SK-N-MC (cell line): ENCODE measurements at regions not wholly inside any gene's neighbourhood (a gene's known extent, or its start where the extent isn't known, plus 50 kb on each side); places are given as distances from the start of the nearest gene placed in this dataset.
"Not testable (repeated sequence)": the region's sequence is repeated elsewhere in the genome, so short reads cannot be mapped to it uniquely, and the experiment has no call there.

Experiments
- DNase-seq: peaks from one replicate; pipeline ENCODE4 v3.0.0-alpha.2; 2011; ENCODE audit warnings: low read depth, low spot score
- H3K27ac ChIP-seq: fragments of 200-600 bp; sonication (generic); 2 replicates; pipeline ENCODE4 v1.5.1; 2016; ENCODE audit warnings: mixed run types
- H3K36me3 ChIP-seq: fragments of 200-600 bp; sonication (generic); 2 replicates; pipeline ENCODE4 v1.6.1; 2017; ENCODE audit warnings: antibody characterized with exemption, low read length, mixed read lengths; ENCODE audit not compliant: insufficient read depth
- H3K4me3 ChIP-seq: fragments of 200-600 bp; sonication (generic); 2 replicates; pipeline ENCODE4 v1.5.1; 2016
- H3K9ac ChIP-seq: fragments of 200-600 bp; sonication (generic); 2 replicates; pipeline ENCODE4 v1.8.0; 2017; ENCODE audit warnings: mixed run types, mixed read lengths; ENCODE audit not compliant: insufficient read length
- H3K9me3 ChIP-seq: fragments of 200-600 bp; sonication (generic); 2 replicates; pipeline ENCODE4 v1.6.1; 2017; ENCODE audit warnings: low read depth, mild to moderate bottlenecking, antibody characterized with exemption, low read length, moderate library complexity, mixed read lengths
- EZH2 ChIP-seq: fragments of 200-600 bp; sonication (generic); IDR thresholded peaks from one replicate; pipeline ENCODE4 v1.6.1; 2017; ENCODE audit warnings: antibody characterized with exemption
- FOXP2 ChIP-seq: optimal IDR thresholded peaks from 2 replicates; pipeline ENCODE3; 2011; ENCODE audit warnings: mild to moderate bottlenecking, moderate library complexity; ENCODE audit not compliant: insufficient read depth; ENCODE audit errors: extremely low read length, control extremely low read depth
- POLR2AphosphoS5 ChIP-seq: IDR thresholded peaks from 2 replicates; pipeline ENCODE4 v1.6.1; 2012; ENCODE audit warnings: mild to moderate bottlenecking, low read depth, low read length, borderline replicate concordance

- Histone ChIP-seq H3K4me3 (no peak overlapping the region), H3K9ac (no peak overlapping the region), H3K36me3 (no peaks in the 10 kb centered on the region), H3K9me3 (no peaks in the 10 kb centered on the region), H3K27ac (no peak overlapping the region)
- no peak for DNase-seq
- TF ChIP-seq EZH2 (no peak), FOXP2 (no peak), POLR2AphosphoS5 (no peak)
Observed at GRCh38 chr11:13184295-13184794, 93.2 kb upstream of the BMAL1 start.

- no peaks in the 10 kb centered on the region for H3K36me3 ChIP-seq
- DNase-seq = no peak
- H3K4me3 ChIP-seq = no peak overlapping the region
- TF ChIP-seq FOXP2 = no peak
- TF ChIP-seq POLR2AphosphoS5 = no peak
- no peak for TF ChIP-seq EZH2
- H3K9ac ChIP-seq = no peak overlapping the region
- H3K27ac ChIP-seq = no peak overlapping the region
- H3K9me3 ChIP-seq = no peaks in the 10 kb centered on the region
Observed at GRCh38 chr11:13188179-13188578, 89.4 kb upstream of the BMAL1 start.

GRCh38 chr11:13189561-13190426 is 87.8 kb upstream of the BMAL1 start:
- Histone ChIP-seq H3K9ac (no peak overlapping the region), H3K9me3 (no peaks in the 10 kb centered on the region), H3K36me3 (no peaks in the 10 kb centered on the region), H3K4me3 (no peak overlapping the region), H3K27ac (no peak overlapping the region)
- no peak for DNase-seq
- no peak for TF ChIP-seq POLR2AphosphoS5
- no peak for TF ChIP-seq EZH2
- TF ChIP-seq FOXP2 = no peak

GRCh38 chr11:13193613-13194012 is 84.0 kb upstream of the BMAL1 start:
- Histone ChIP-seq H3K27ac (no peak overlapping the region), H3K9ac (no peak overlapping the region), H3K36me3 (no peaks in the 10 kb centered on the region), H3K4me3 (no peak overlapping the region), H3K9me3 (peaks cover 3% of the 10 kb centered on the region; the same call in 1 of the 2 replicates)
- no peak for TF ChIP-seq POLR2AphosphoS5
- TF ChIP-seq FOXP2 = no peak
- no peak for TF ChIP-seq EZH2
- DNase-seq = no peak

GRCh38 chr11:13197374-13197773 is 80.2 kb upstream of the BMAL1 start:
- H3K27ac ChIP-seq, H3K9ac ChIP-seq, H3K4me3 ChIP-seq, DNase-seq, H3K9me3 ChIP-seq, H3K36me3 ChIP-seq: not testable (repeated sequence)

GRCh38 chr11:13205486-13205885 is 72.1 kb upstream of the BMAL1 start:
- H3K9ac ChIP-seq = no peak overlapping the region
- H3K9me3 ChIP-seq = peaks cover 3% of the 10 kb centered on the region; the same call in 1 of the 2 replicates

GRCh38 chr11:13206086-13206640 is 71.4 kb upstream of the BMAL1 start:
- no peak overlapping the region for H3K4me3 ChIP-seq
- no peak overlapping the region for H3K27ac ChIP-seq
- no peak for DNase-seq
- H3K9ac ChIP-seq = no peak overlapping the region
- no peak for TF ChIP-seq POLR2AphosphoS5
- no peak for TF ChIP-seq EZH2
- no peak for TF ChIP-seq FOXP2
- no peaks in the 10 kb centered on the region for H3K36me3 ChIP-seq
- H3K9me3 ChIP-seq = peaks cover 2% of the 10 kb centered on the region; the same call in 1 of the 2 replicates

More at GRCh38 chr11:13205486-13205885, 72.1 kb upstream of the BMAL1 start:
- no peak for DNase-seq
- Histone ChIP-seq H3K36me3 (no peaks in the 10 kb centered on the region), H3K27ac (no peak overlapping the region), H3K4me3 (no peak overlapping the region)
- TF ChIP-seq FOXP2 (no peak), POLR2AphosphoS5 (no peak), EZH2 (no peak)

GRCh38 chr11:13207270-13207664 is 70.3 kb upstream of the BMAL1 start:
- no peak overlapping the region for H3K27ac ChIP-seq
- H3K9ac ChIP-seq = no peak overlapping the region
- no peaks in the 10 kb centered on the region for H3K36me3 ChIP-seq
- DNase-seq = no peak
- TF ChIP-seq POLR2AphosphoS5 (no peak), EZH2 (no peak), FOXP2 (no peak)
- no peaks in the 10 kb centered on the region for H3K9me3 ChIP-seq
- H3K4me3 ChIP-seq = no peak overlapping the region
